ENCODE measurements at regions not wholly inside any gene's neighbourhood (a gene's known extent, or its start where the extent isn't known, plus 50 kb on each side); places are given as distances from the start of the nearest gene placed in this dataset.
"Not testable (repeated sequence)": the region's sequence is repeated elsewhere in the genome, so short reads cannot be mapped to it uniquely, and the experiment has no call there.

DNA sequence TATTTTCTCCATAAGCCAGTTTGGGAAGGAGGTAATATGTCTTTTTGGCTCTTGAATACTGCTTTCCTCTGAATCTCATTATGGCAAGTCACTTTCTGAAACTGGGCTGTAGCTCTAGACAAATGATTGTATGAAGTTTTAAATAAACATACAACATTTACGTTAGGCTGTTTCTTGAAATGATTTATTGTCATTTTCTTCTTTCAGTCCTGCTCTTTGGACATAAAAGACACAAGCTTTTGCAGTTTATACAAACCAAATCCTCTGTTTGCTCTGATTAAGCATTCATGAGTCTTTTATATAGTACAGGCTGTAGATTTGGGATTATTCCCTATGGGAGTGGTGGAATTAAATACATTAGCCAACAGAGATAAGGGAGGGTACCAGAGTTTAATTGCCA, 139.7 kb downstream of the CEP120 start:
- Histone ChIP-seq H3K9me3 (ENCODE audit: severe bottlenecking) (peaks cover 4% of the 10 kb centered on the region), H3K27ac (ENCODE audit: poor library complexity, severe bottlenecking) (no peak overlapping the region), H3K4me1 (ENCODE audit: insufficient read depth, poor library complexity, severe bottlenecking) (no peaks in the 10 kb centered on the region), H3K36me3 (ENCODE audit: low read depth) (no peaks in the 10 kb centered on the region), H3K4me3 (ENCODE audit: severe bottlenecking) (no peak overlapping the region), H3K27me3 (ENCODE audit: insufficient read depth, poor library complexity, severe bottlenecking) (peaks cover 47% of the 10 kb centered on the region)
- no peak for DNase-seq (ENCODE audit: low spot score)
- no peak for ATAC-seq (ENCODE audit: low read depth)
- TF ChIP-seq, protein P1, sequence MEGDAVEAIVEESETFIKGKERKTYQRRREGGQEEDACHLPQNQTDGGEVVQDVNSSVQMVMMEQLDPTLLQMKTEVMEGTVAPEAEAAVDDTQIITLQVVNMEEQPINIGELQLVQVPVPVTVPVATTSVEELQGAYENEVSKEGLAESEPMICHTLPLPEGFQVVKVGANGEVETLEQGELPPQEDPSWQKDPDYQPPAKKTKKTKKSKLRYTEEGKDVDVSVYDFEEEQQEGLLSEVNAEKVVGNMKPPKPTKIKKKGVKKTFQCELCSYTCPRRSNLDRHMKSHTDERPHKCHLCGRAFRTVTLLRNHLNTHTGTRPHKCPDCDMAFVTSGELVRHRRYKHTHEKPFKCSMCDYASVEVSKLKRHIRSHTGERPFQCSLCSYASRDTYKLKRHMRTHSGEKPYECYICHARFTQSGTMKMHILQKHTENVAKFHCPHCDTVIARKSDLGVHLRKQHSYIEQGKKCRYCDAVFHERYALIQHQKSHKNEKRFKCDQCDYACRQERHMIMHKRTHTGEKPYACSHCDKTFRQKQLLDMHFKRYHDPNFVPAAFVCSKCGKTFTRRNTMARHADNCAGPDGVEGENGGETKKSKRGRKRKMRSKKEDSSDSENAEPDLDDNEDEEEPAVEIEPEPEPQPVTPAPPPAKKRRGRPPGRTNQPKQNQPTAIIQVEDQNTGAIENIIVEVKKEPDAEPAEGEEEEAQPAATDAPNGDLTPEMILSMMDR (IDR thresholded peaks at IDR 0.05; ENCODE audit: poor library complexity, severe bottlenecking), result no peak

DNA sequence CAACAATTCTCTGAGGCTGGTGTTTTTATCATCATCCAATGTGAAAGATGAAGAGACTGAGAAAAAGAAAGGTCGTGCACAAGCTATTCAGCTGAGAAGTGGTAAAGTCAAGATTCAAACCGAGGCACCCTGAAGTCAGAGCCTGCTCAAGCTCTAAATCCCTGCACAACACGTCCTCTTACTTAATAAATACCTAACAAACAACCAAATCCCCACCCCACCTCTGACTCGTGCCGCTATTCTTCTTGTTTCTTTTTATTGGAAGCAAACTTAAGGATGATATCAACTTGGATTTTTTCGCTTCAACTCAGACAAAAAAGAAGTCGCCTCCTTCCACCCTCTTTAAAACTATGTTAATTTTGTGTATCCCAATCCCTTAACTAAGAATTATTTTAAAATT, 140.2 kb downstream of the CEP120 start:
- ATAC-seq (ENCODE audit: low read depth) (peak; percentile 49; the same call in 2 of the 3 replicates), DNase-seq (ENCODE audit: low spot score) (no peak)
- no peaks in the 10 kb centered on the region for H3K36me3 ChIP-seq (ENCODE audit: low read depth)
- peaks cover 2% of the 10 kb centered on the region for H3K9me3 ChIP-seq (ENCODE audit: severe bottlenecking)
- peaks cover 47% of the 10 kb centered on the region for H3K27me3 ChIP-seq (ENCODE audit: insufficient read depth, poor library complexity, severe bottlenecking)
- TF ChIP-seq, protein P1 (IDR thresholded peaks at IDR 0.05; ENCODE audit: poor library complexity, severe bottlenecking), result no peak
- no peaks in the 10 kb centered on the region for H3K4me1 ChIP-seq (ENCODE audit: insufficient read depth, poor library complexity, severe bottlenecking)
- H3K4me3 ChIP-seq (ENCODE audit: severe bottlenecking), result no peak overlapping the region
- H3K27ac ChIP-seq (ENCODE audit: poor library complexity, severe bottlenecking), result no peak overlapping the region

DNA sequence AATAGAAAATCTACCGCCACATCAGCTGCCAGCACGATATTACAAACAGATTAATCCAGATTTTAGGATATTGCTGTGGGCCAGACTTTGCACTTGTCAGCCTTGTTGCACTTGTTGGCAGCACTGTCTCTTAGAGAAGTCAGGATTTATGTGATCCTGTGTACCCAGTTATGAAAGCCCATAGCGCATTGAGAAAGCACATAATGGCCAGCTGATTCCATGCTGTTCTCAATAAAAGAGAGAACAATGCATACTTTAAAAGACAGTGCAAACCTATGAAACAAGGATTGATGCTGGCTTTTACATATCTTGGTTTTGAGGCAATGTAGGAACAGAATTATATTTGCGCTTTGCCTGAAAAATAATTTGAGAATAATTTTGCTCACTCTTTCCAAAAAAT, 140.8 kb downstream of the CEP120 start:
- no peaks in the 10 kb centered on the region for H3K36me3 ChIP-seq (ENCODE audit: low read depth)
- H3K27me3 ChIP-seq (ENCODE audit: insufficient read depth, poor library complexity, severe bottlenecking), result peaks cover 47% of the 10 kb centered on the region
- DNase-seq (ENCODE audit: low spot score) (no peak), ATAC-seq (ENCODE audit: low read depth) (no peak)
- no peaks in the 10 kb centered on the region for H3K9me3 ChIP-seq (ENCODE audit: severe bottlenecking)
- no peak overlapping the region for H3K27ac ChIP-seq (ENCODE audit: poor library complexity, severe bottlenecking)
- TF ChIP-seq, protein P1 (IDR thresholded peaks at IDR 0.05; ENCODE audit: poor library complexity, severe bottlenecking), result no peak
- no peak overlapping the region for H3K4me3 ChIP-seq (ENCODE audit: severe bottlenecking)
- H3K4me1 ChIP-seq (ENCODE audit: insufficient read depth, poor library complexity, severe bottlenecking), result no peaks in the 10 kb centered on the region

DNA sequence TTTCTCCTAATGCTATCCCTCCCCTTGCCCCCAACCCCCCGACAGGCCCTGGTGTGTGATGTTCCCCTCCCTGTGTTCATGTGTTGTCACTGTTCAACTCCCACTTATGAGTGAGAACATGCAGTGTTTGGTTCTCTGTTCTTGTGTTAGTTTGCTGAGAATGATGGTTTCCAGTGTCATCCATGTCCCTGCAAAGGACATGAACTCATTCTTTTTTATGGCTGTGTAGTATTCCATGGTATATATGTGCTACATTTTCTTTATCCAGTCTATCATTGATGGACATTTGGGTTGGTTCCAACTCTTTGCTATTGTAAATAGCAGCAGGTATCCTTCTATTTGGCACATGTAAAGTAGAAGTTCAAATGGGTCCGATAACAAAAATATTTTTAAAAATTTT, 142.3 kb downstream of the CEP120 start:
- H3K27ac ChIP-seq (ENCODE audit: poor library complexity, severe bottlenecking); H3K36me3 ChIP-seq (ENCODE audit: low read depth); ATAC-seq (ENCODE audit: low read depth); H3K4me1 ChIP-seq (ENCODE audit: insufficient read depth, poor library complexity, severe bottlenecking); H3K4me3 ChIP-seq (ENCODE audit: severe bottlenecking); H3K9me3 ChIP-seq (ENCODE audit: severe bottlenecking); DNase-seq (ENCODE audit: low spot score): not testable (repeated sequence)
- H3K27me3 ChIP-seq (ENCODE audit: insufficient read depth, poor library complexity, severe bottlenecking), result peaks cover 33% of the 10 kb centered on the region

DNA sequence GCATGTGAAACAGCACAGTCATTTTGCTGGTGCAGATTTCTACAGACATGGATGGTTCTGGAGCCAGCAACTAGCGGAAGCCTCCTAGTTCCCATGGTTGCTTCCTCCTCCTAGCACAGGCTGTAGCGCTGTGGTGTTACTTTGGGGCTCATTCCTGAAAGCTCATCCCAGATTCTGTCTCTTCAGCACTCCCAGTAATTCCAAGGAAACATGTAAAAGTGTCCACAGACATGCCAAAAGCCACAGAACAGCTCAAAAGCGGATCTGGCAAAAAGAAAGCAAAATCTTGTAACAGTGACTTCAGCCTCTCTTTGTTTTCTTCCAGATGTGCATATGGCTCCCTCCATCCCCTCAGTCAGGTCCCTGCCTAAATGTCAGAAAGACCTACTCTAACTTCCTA, 144.1 kb downstream of the CEP120 start:
- H3K4me3 ChIP-seq (ENCODE audit: severe bottlenecking), result no peak overlapping the region
- peaks cover 20% of the 10 kb centered on the region for H3K27me3 ChIP-seq (ENCODE audit: insufficient read depth, poor library complexity, severe bottlenecking)
- ATAC-seq (ENCODE audit: low read depth) (no peak), DNase-seq (ENCODE audit: low spot score) (no peak)
- H3K27ac ChIP-seq (ENCODE audit: poor library complexity, severe bottlenecking), result no peak overlapping the region
- H3K9me3 ChIP-seq (ENCODE audit: severe bottlenecking), result no peaks in the 10 kb centered on the region
- no peaks in the 10 kb centered on the region for H3K4me1 ChIP-seq (ENCODE audit: insufficient read depth, poor library complexity, severe bottlenecking)
- no peaks in the 10 kb centered on the region for H3K36me3 ChIP-seq (ENCODE audit: low read depth)
- TF ChIP-seq, protein P1 (IDR thresholded peaks at IDR 0.05; ENCODE audit: poor library complexity, severe bottlenecking), result no peak

Measured in RWPE2 (cell line).